Astrocyte (in vitro differentiated cells and primary cell): ENCODE measurements at regions not wholly inside any gene's neighbourhood (a gene's known extent, or its start where the extent isn't known, plus 50 kb on each side); places are given as distances from the start of the nearest gene placed in this dataset.

Experiments
- DNase-seq: peaks from one replicate; pipeline ENCODE4 v3.0.0-alpha.2; 2010; ENCODE audit warnings: low read depth
- FAIRE-seq: peaks from 2 replicates; lab custom pipeline; 2011; peaks lifted over from hg19 to GRCh38; lab: Jason Lieb, UNC
- H2AFZ ChIP-seq: 2 replicates; pipeline ENCODE4 v1.6.0; 2012; ENCODE audit warnings: low read depth, low read length, inconsistent platforms
- H3K27ac ChIP-seq: 2 replicates; pipeline ENCODE4 v1.5.1; 2011; ENCODE audit warnings: low read depth, low read length, inconsistent platforms
- H3K27me3 ChIP-seq: 2 replicates; pipeline ENCODE4 v1.6.0; 2011; ENCODE audit warnings: low read length, inconsistent platforms; ENCODE audit not compliant: insufficient read depth
- H3K36me3 ChIP-seq: 2 replicates; pipeline ENCODE4 v1.5.1; 2011; ENCODE audit warnings: low read length, inconsistent platforms; ENCODE audit not compliant: insufficient read depth
- H3K4me1 ChIP-seq: 2 replicates; pipeline ENCODE4 v1.5.1; 2011; ENCODE audit warnings: low read length, inconsistent platforms; ENCODE audit not compliant: insufficient read depth
- H3K4me2 ChIP-seq: 2 replicates; pipeline ENCODE4 v1.6.0; 2012; ENCODE audit warnings: low read length, inconsistent platforms
- H3K4me3 ChIP-seq: 2 replicates; pipeline ENCODE4 v1.5.1; 2011; ENCODE audit warnings: low read depth, mild to moderate bottlenecking, low read length, inconsistent platforms; ENCODE audit not compliant: insufficient read depth
- H3K79me2 ChIP-seq: 2 replicates; pipeline ENCODE4 v1.6.0; 2012; ENCODE audit warnings: mild to moderate bottlenecking, low read length, inconsistent platforms; ENCODE audit not compliant: insufficient read depth
- H3K9ac ChIP-seq: 2 replicates; pipeline ENCODE4 v1.6.0; 2012; ENCODE audit warnings: mild to moderate bottlenecking, low read length, inconsistent platforms
- H3K9me3 ChIP-seq: 2 replicates; pipeline ENCODE4 v1.5.1; 2012; ENCODE audit warnings: low read depth, mild to moderate bottlenecking, low read length, inconsistent platforms; ENCODE audit not compliant: insufficient read depth
- H4K20me1 ChIP-seq: 2 replicates; pipeline ENCODE4 v1.6.0; 2012; ENCODE audit warnings: low read length, inconsistent platforms; ENCODE audit not compliant: insufficient read depth
- H3K27ac Mint-ChIP-seq: one replicate; pipeline ENCODE4 v1.8.0; 2021; ENCODE audit warnings: mild to moderate bottlenecking, mixed read lengths; ENCODE audit not compliant: unreplicated experiment
- H3K27me3 Mint-ChIP-seq: one replicate; pipeline ENCODE4 v1.8.0; 2021; ENCODE audit warnings: low read depth, mixed read lengths; ENCODE audit not compliant: unreplicated experiment
- H3K36me3 Mint-ChIP-seq: one replicate; pipeline ENCODE4 v1.8.0; 2021; ENCODE audit warnings: low read depth, mixed read lengths; ENCODE audit not compliant: unreplicated experiment
- H3K4me1 Mint-ChIP-seq: one replicate; pipeline ENCODE4 v1.8.0; 2021; ENCODE audit warnings: low read depth, mixed read lengths; ENCODE audit not compliant: unreplicated experiment
- H3K4me3 Mint-ChIP-seq: one replicate; pipeline ENCODE4 v1.8.0; 2021; ENCODE audit warnings: mild to moderate bottlenecking, moderate library complexity, mixed read lengths; ENCODE audit not compliant: unreplicated experiment
- H3K9me3 Mint-ChIP-seq: one replicate; pipeline ENCODE4 v1.8.0; 2021; ENCODE audit warnings: mild to moderate bottlenecking, mixed read lengths; ENCODE audit not compliant: unreplicated experiment
- CTCF ChIP-seq: IDR thresholded peaks from 2 replicates; pipeline ENCODE4 v1.5.1; 2011; ENCODE audit warnings: low read depth, mild to moderate bottlenecking, inconsistent platforms, low read length, moderate library complexity; ENCODE audit not compliant: insufficient read depth
- EZH2 ChIP-seq: IDR thresholded peaks from 2 replicates; pipeline ENCODE4 v1.6.1; 2012; ENCODE audit warnings: mild to moderate bottlenecking, low read length, inconsistent platforms; ENCODE audit not compliant: insufficient read depth

- peak; percentile 90 for DNase-seq
- Histone ChIP-seq H3K27ac (peak overlapping the region; percentile 75), H2AFZ (no peak overlapping the region)
Observed at GRCh38 chr5:87127426-87127825, 140.3 kb upstream of the RASA1 start.

GRCh38 chr5:87127956-87128687, 139.6 kb upstream of the RASA1 start:
- H3K9ac ChIP-seq = peak overlapping the region; percentile 45

More at GRCh38 chr5:87127426-87127825, 140.3 kb upstream of the RASA1 start:
- Histone ChIP-seq H3K79me2 (no peaks in the 10 kb centered on the region), H3K4me1 (peaks cover 30% of the 10 kb centered on the region), H3K27me3 (no peaks in the 10 kb centered on the region), H3K4me3 (no peak overlapping the region), H3K9ac (peak overlapping the region; percentile 45), H3K36me3 (no peaks in the 10 kb centered on the region), H4K20me1 (no peaks in the 10 kb centered on the region), H3K4me2 (peak overlapping the region; percentile 65), H3K9me3 (no peaks in the 10 kb centered on the region)
- peak; percentile 97 for FAIRE-seq
- Mint-ChIP-seq H3K27ac (peak overlapping the region; percentile 93), H3K4me3 (peak overlapping the region; percentile 71), H3K36me3 (no peaks in the 10 kb centered on the region), H3K4me1 (peaks cover 32% of the 10 kb centered on the region), H3K9me3 (no peaks in the 10 kb centered on the region), H3K27me3 (no peaks in the 10 kb centered on the region)
- TF ChIP-seq CTCF (no peak), EZH2 (no peak)

More at GRCh38 chr5:87127956-87128687, 139.6 kb upstream of the RASA1 start:
- no peaks in the 10 kb centered on the region for H3K36me3 ChIP-seq
- H3K4me1 Mint-ChIP-seq = peaks cover 27% of the 10 kb centered on the region
- H2AFZ ChIP-seq = no peak overlapping the region
- no peak overlapping the region for H3K4me3 ChIP-seq
- H3K4me2 ChIP-seq = peak overlapping the region; percentile 65
- H3K4me1 ChIP-seq = peaks cover 29% of the 10 kb centered on the region
- peak overlapping the region; percentile 93 for H3K27ac Mint-ChIP-seq
- H3K27me3 Mint-ChIP-seq = no peaks in the 10 kb centered on the region
- no peaks in the 10 kb centered on the region for H4K20me1 ChIP-seq
- no peaks in the 10 kb centered on the region for H3K9me3 Mint-ChIP-seq
- FAIRE-seq (peak; percentile 78), DNase-seq (peak; percentile 36)
- H3K27me3 ChIP-seq = no peaks in the 10 kb centered on the region
- H3K9me3 ChIP-seq = no peaks in the 10 kb centered on the region
- TF ChIP-seq CTCF (no peak), EZH2 (no peak)
- H3K79me2 ChIP-seq = no peaks in the 10 kb centered on the region
- no peaks in the 10 kb centered on the region for H3K36me3 Mint-ChIP-seq
- no peak overlapping the region for H3K4me3 Mint-ChIP-seq
- H3K27ac ChIP-seq = peak overlapping the region; percentile 75
